Neuronal stem cell (in vitro differentiated cells): ENCODE measurements at regions not wholly inside any gene's neighbourhood (a gene's known extent, or its start where the extent isn't known, plus 50 kb on each side); places are given as distances from the start of the nearest gene placed in this dataset.

Experiments
- DNase-seq: peaks from one replicate; pipeline ENCODE4 v3.0.0-alpha.2; 2013; ENCODE audit warnings: low spot score
- H2AFZ ChIP-seq: one replicate; pipeline ENCODE4 v1.6.1; 2013; ENCODE audit warnings: mild to moderate bottlenecking, low read length, inconsistent platforms
- H2AK5ac ChIP-seq: 2 replicates; pipeline ENCODE4 v1.6.1; 2013; ENCODE audit warnings: low read depth, mild to moderate bottlenecking, inconsistent platforms, low read length, moderate library complexity, mixed read lengths
- H2BK120ac ChIP-seq: 2 replicates; pipeline ENCODE4 v1.6.1; 2013; ENCODE audit warnings: low read depth, mild to moderate bottlenecking, inconsistent platforms, low read length, moderate library complexity, mixed read lengths
- H2BK12ac ChIP-seq: one replicate; pipeline ENCODE4 v1.6.1; 2013; ENCODE audit warnings: low read length, inconsistent platforms
- H2BK15ac ChIP-seq: 2 replicates; pipeline ENCODE4 v1.6.1; 2013; ENCODE audit warnings: mild to moderate bottlenecking, low read length, inconsistent platforms, mixed read lengths
- H2BK5ac ChIP-seq: one replicate; pipeline ENCODE4 v1.6.1; 2013; ENCODE audit warnings: inconsistent platforms, mild to moderate bottlenecking, low read length, moderate library complexity
- H3K14ac ChIP-seq: one replicate; pipeline ENCODE4 v1.6.1; 2013; ENCODE audit warnings: low read length, inconsistent platforms
- H3K18ac ChIP-seq: 2 replicates; pipeline ENCODE4 v1.6.1; 2013; ENCODE audit warnings: low read length, inconsistent platforms
- H3K23ac ChIP-seq: 2 replicates; pipeline ENCODE4 v1.6.1; 2013; ENCODE audit warnings: low read depth, mild to moderate bottlenecking, mixed read lengths, low read length, inconsistent platforms; ENCODE audit not compliant: poor library complexity
- H3K27ac ChIP-seq: replicated peaks from 3 replicates; pipeline ENCODE4 v1.5.1; 2013; ENCODE audit warnings: low read length, inconsistent platforms
- H3K27me3 ChIP-seq, 3 experiments: 2 replicates each; pipeline ENCODE4 v1.6.1; 2013; ENCODE audit warnings: low read length in 3 of 3, mild to moderate bottlenecking in 2 of 3, inconsistent platforms in 1 of 3, low read depth in 1 of 3, mixed read lengths in 1 of 3, moderate library complexity in 1 of 3; ENCODE audit not compliant: control insufficient read depth in 3 of 3, insufficient read depth in 3 of 3
- H3K36me3 ChIP-seq, 2 donors: replicated peaks in 1 of 2; 2 replicates each; pipeline ENCODE4 v1.6.1; 2013; ENCODE audit warnings: low read length in 2 of 2; ENCODE audit not compliant: control insufficient read depth in 2 of 2, insufficient read depth in 2 of 2
- H3K4ac ChIP-seq: 2 replicates; pipeline ENCODE4 v1.6.1; 2013; ENCODE audit warnings: inconsistent platforms, mild to moderate bottlenecking, low read length, moderate library complexity
- H3K4me1 ChIP-seq, 2 donors: 1 replicate in 1 of 2; 2 replicates in 1 of 2; pipeline ENCODE4 v1.6.1; 2013; ENCODE audit warnings: low read length in 2 of 2, low read depth in 1 of 2; ENCODE audit not compliant: control insufficient read depth in 2 of 2, insufficient read depth in 1 of 2
- H3K4me2 ChIP-seq: one replicate; pipeline ENCODE4 v1.6.1; 2013; ENCODE audit warnings: mild to moderate bottlenecking, low read length, inconsistent platforms; ENCODE audit not compliant: insufficient read depth, poor library complexity, severe bottlenecking
- H3K4me3 ChIP-seq, 2 donors: 2 replicates each; pipeline ENCODE4 v1.5.1; 2013; ENCODE audit warnings: low read length in 2 of 2, mild to moderate bottlenecking in 2 of 2, inconsistent platforms in 1 of 2, moderate library complexity in 1 of 2
- H3K79me1 ChIP-seq: one replicate; pipeline ENCODE4 v1.6.1; 2013; ENCODE audit warnings: low read depth, mild to moderate bottlenecking, inconsistent platforms, low read length, moderate library complexity
- H3K9ac ChIP-seq: one replicate; pipeline ENCODE4 v1.6.1; 2013; ENCODE audit warnings: mild to moderate bottlenecking, low read depth, low read length, inconsistent platforms; ENCODE audit not compliant: poor library complexity
- H3K9me3 ChIP-seq, 2 donors: replicated peaks in 1 of 2; 2 replicates each; pipeline versions ENCODE3 to v1.6.1; 2013; ENCODE audit warnings: low read length in 2 of 2, mild to moderate bottlenecking in 2 of 2, inconsistent platforms in 1 of 2, low read depth in 1 of 2, mixed read lengths in 1 of 2, moderate library complexity in 1 of 2; ENCODE audit not compliant: control insufficient read depth in 2 of 2, insufficient read depth in 1 of 2
- H4K8ac ChIP-seq: one replicate; pipeline ENCODE4 v1.6.1; 2013; ENCODE audit warnings: low read depth, mild to moderate bottlenecking, inconsistent platforms, low read length, moderate library complexity
- H4K91ac ChIP-seq: one replicate; pipeline ENCODE4 v1.6.1; 2013; ENCODE audit warnings: low read length, low read depth, mild to moderate bottlenecking, inconsistent platforms; ENCODE audit not compliant: poor library complexity
- WGBS, 2 donors: extraction: QIAGEN DNeasy Blood & Tissue Kit; methylation state at CpG; one replicate each; pipeline ENCODE4 v1.1.7; 2013; ENCODE audit warnings: missing lambda C conversion rate in 2 of 2, mixed read lengths in 1 of 2; ENCODE audit not compliant: insufficient read length in 2 of 2, insufficient replicate concordance in 1 of 2; ENCODE audit errors: extremely low coverage in 2 of 2; 5-methylcytosine and 5-hydroxymethylcytosine counted together

GRCh38 chr3:112741983-112742382 is 101.0 kb upstream of the CCDC80 start:
- no peak overlapping the region for H3K14ac ChIP-seq
- no peak overlapping the region for H2BK15ac ChIP-seq

GRCh38 chr3:112740835-112741234 is 99.9 kb upstream of the CCDC80 start:
- Histone ChIP-seq H4K91ac (no peak overlapping the region), H2BK120ac (no peak overlapping the region), H2BK5ac (no peak overlapping the region), H2BK15ac (no peak overlapping the region), H2BK12ac (no peak overlapping the region), H3K14ac (no peak overlapping the region), H3K23ac (no peak overlapping the region), H3K4me2 (no peak overlapping the region), H3K4me1 (no peaks in the 10 kb centered on the region), H2AK5ac (no peak overlapping the region), H3K27me3 (no peaks in the 10 kb centered on the region), H2AFZ (no peak overlapping the region), H4K8ac (no peak overlapping the region), H3K9ac (no peak overlapping the region), H3K9me3 (no peaks in the 10 kb centered on the region), H3K4ac (no peak overlapping the region), H3K79me1 (no peaks in the 10 kb centered on the region), H3K27ac (no peak overlapping the region), H3K4me3 (no peak overlapping the region), H3K36me3 (no peaks in the 10 kb centered on the region), H3K18ac (no peak overlapping the region)
- DNase-seq, result no peak
- no CpG with 5 or more reads among the region's 4 CpGs for WGBS, 2 donors

More at GRCh38 chr3:112741983-112742382, 101.0 kb upstream of the CCDC80 start:
- H4K91ac ChIP-seq, result no peak overlapping the region
- H3K4me2 ChIP-seq, result no peak overlapping the region
- no peak overlapping the region for H2BK5ac ChIP-seq
- H3K18ac ChIP-seq, result no peak overlapping the region
- no peaks in the 10 kb centered on the region for H3K79me1 ChIP-seq
- no peak overlapping the region for H4K8ac ChIP-seq
- H3K4me3 ChIP-seq, result no peak overlapping the region
- no peak for DNase-seq
- H3K36me3 ChIP-seq, result no peaks in the 10 kb centered on the region
- H3K27ac ChIP-seq, result no peak overlapping the region
- H3K4me1 ChIP-seq, result no peaks in the 10 kb centered on the region
- no peak overlapping the region for H3K23ac ChIP-seq
- H3K9me3 ChIP-seq, result no peaks in the 10 kb centered on the region
- no peak overlapping the region for H2BK120ac ChIP-seq
- no peak overlapping the region for H2AK5ac ChIP-seq
- H3K9ac ChIP-seq, result no peak overlapping the region
- no peaks in the 10 kb centered on the region for H3K27me3 ChIP-seq
- H2BK12ac ChIP-seq, result no peak overlapping the region
- H2AFZ ChIP-seq, result no peak overlapping the region
- H3K4ac ChIP-seq, result no peak overlapping the region

- Histone ChIP-seq H3K9me3 (no peaks in the 10 kb centered on the region), H4K8ac (no peak overlapping the region), H3K4me2 (no peak overlapping the region), H2BK15ac (no peak overlapping the region), H3K18ac (no peak overlapping the region), H4K91ac (no peak overlapping the region), H3K4me1 (no peaks in the 10 kb centered on the region), H3K4ac (no peak overlapping the region), H3K9ac (no peak overlapping the region), H2AFZ (no peak overlapping the region), H3K27ac (no peak overlapping the region), H3K4me3 (no peak overlapping the region), H3K27me3 (no peaks in the 10 kb centered on the region), H3K36me3 (no peaks in the 10 kb centered on the region), H3K14ac (no peak overlapping the region), H3K23ac (no peak overlapping the region), H2AK5ac (no peak overlapping the region), H2BK12ac (no peak overlapping the region), H2BK5ac (no peak overlapping the region), H2BK120ac (no peak overlapping the region), H3K79me1 (no peaks in the 10 kb centered on the region)
- WGBS, 2 donors, result no CpG with 5 or more reads among the region's 1 CpG
- no peak for DNase-seq
Measured at GRCh38 chr3:112739252-112739965, 98.5 kb upstream of the CCDC80 start.

GRCh38 chr3:112738366-112738765 is 97.4 kb upstream of the CCDC80 start:
- no peak overlapping the region for H3K14ac ChIP-seq
- no peak overlapping the region for H2AFZ ChIP-seq
- no peak overlapping the region for H2BK12ac ChIP-seq
- no peak overlapping the region for H3K23ac ChIP-seq
- no peak overlapping the region for H3K4me2 ChIP-seq
- no peak for DNase-seq
- H3K9ac ChIP-seq, result no peak overlapping the region
- H3K4ac ChIP-seq, result no peak overlapping the region
- no peak overlapping the region for H2BK120ac ChIP-seq
- H3K4me1 ChIP-seq, result no peaks in the 10 kb centered on the region
- no peak overlapping the region for H2BK5ac ChIP-seq
- H4K8ac ChIP-seq, result no peak overlapping the region
- H2BK15ac ChIP-seq, result no peak overlapping the region
- H3K27ac ChIP-seq, result no peak overlapping the region
- no peaks in the 10 kb centered on the region for H3K79me1 ChIP-seq
- no peaks in the 10 kb centered on the region for H3K27me3 ChIP-seq
- H2AK5ac ChIP-seq, result no peak overlapping the region
- no peaks in the 10 kb centered on the region for H3K36me3 ChIP-seq
- H3K9me3 ChIP-seq, result no peaks in the 10 kb centered on the region
- no peak overlapping the region for H3K4me3 ChIP-seq
- no peak overlapping the region for H3K18ac ChIP-seq
- no peak overlapping the region for H4K91ac ChIP-seq
